Endothelial cell of umbilical vein (primary cell): ENCODE measurements at regions not wholly inside any gene's neighbourhood (a gene's known extent, or its start where the extent isn't known, plus 50 kb on each side); places are given as distances from the start of the nearest gene placed in this dataset.

ENCODE experiments used
- BruUV-seq: library from RNA; stranded (reverse); fragments of 400-500 nt; replicated peaks from 2 replicates; lab custom pipeline; 2021; lab: Mats Ljungman, UMichigan
- CTCF ChIA-PET: fragments of 300-600, 350-600 bp; sonication (Branson Sonifier 250); formaldehyde crosslinking; loops from one replicate; lab custom pipeline; 2021; ENCODE audit warnings: antibody characterized with exemption, inconsistent platforms; lab: Charles Lee
- POLR2A ChIA-PET: fragments of 300-600, 350-600 bp; sonication (Branson Sonifier 250); formaldehyde crosslinking; loops from one replicate; lab custom pipeline; 2021; ENCODE audit warnings: antibody characterized with exemption, inconsistent platforms; lab: Charles Lee
- DNase-seq: peaks from one replicate; pipeline ENCODE4 v3.0.0-alpha.2; 2011; ENCODE audit warnings: low read depth, low spot score
- FAIRE-seq: peaks from 2 replicates; lab custom pipeline; 2011; peaks lifted over from hg19 to GRCh38; lab: Jason Lieb, UNC
- H2AFZ ChIP-seq: 2 replicates; pipeline ENCODE4 v1.6.0; 2012; ENCODE audit warnings: low read depth, low read length, control low read depth, inconsistent platforms
- H3K27ac ChIP-seq: 2 replicates; pipeline ENCODE4 v1.5.1; 2011; ENCODE audit warnings: low read depth, mild to moderate bottlenecking, control low read depth, low read length, moderate library complexity; ENCODE audit not compliant: insufficient read depth
- H3K27me3 ChIP-seq, 2 experiments: 2 replicates each; pipeline versions ENCODE4 v1.6.0 to v1.6.1; 2011; ENCODE audit warnings: low read length in 2 of 2, mixed read lengths in 1 of 2; ENCODE audit not compliant: control insufficient read depth in 2 of 2, insufficient read depth in 2 of 2
- H3K36me3 ChIP-seq, 2 experiments: 2 replicates in 1 of 2; 3 replicates in 1 of 2; pipeline ENCODE4 v1.5.1; 2011; ENCODE audit warnings: low read length in 2 of 2, mild to moderate bottlenecking in 1 of 2, moderate library complexity in 1 of 2; ENCODE audit not compliant: control insufficient read depth in 2 of 2, insufficient read depth in 2 of 2; ENCODE audit errors: extremely low read depth in 1 of 2
- H3K4me1 ChIP-seq: 3 replicates; pipeline ENCODE4 v1.5.1; 2011; ENCODE audit warnings: mild to moderate bottlenecking, low read length; ENCODE audit not compliant: control insufficient read depth, insufficient read depth; ENCODE audit errors: extremely low read depth
- H3K4me2 ChIP-seq: 2 replicates; pipeline ENCODE4 v1.6.1; 2011; ENCODE audit warnings: low read length, control low read depth, mixed read lengths; ENCODE audit not compliant: insufficient read depth
- H3K4me3 ChIP-seq, 3 experiments: fragments of 200-600 bp in 1 of 3; sonication (generic), shearing (Covaris generic) in 1 of 3; replicated peaks in 1 of 3; 2 replicates each; pipeline ENCODE4 v1.5.1; 2011 to 2016; ENCODE audit warnings: control low read depth in 3 of 3, low read length in 3 of 3, mild to moderate bottlenecking in 2 of 3, inconsistent platforms in 1 of 3, low read depth in 1 of 3, moderate library complexity in 1 of 3; ENCODE audit not compliant: insufficient read depth in 1 of 3
- H3K79me2 ChIP-seq: 2 replicates; pipeline ENCODE4 v1.6.0; 2012; ENCODE audit warnings: low read length, inconsistent platforms; ENCODE audit not compliant: control insufficient read depth, insufficient read depth
- H3K9ac ChIP-seq: replicated peaks from 2 replicates; pipeline ENCODE3; 2011; ENCODE audit warnings: low read length, control low read depth; ENCODE audit not compliant: insufficient read depth; ENCODE audit errors: extremely low read depth
- H3K9me1 ChIP-seq: replicated peaks from 3 replicates; pipeline ENCODE4 v1.6.0; 2011; ENCODE audit warnings: mild to moderate bottlenecking, low read length; ENCODE audit not compliant: control insufficient read depth, insufficient read depth; ENCODE audit errors: extremely low read depth
- H3K9me3 ChIP-seq: replicated peaks from 2 replicates; pipeline ENCODE4 v1.5.1; 2012; ENCODE audit warnings: low read length, inconsistent platforms; ENCODE audit not compliant: control insufficient read depth, insufficient read depth
- H4K20me1 ChIP-seq: replicated peaks from 2 replicates; pipeline ENCODE3; 2011; ENCODE audit warnings: mild to moderate bottlenecking, low read length; ENCODE audit not compliant: control insufficient read depth, insufficient read depth; ENCODE audit errors: extremely low read depth
- CTCF ChIP-seq, 2 donors: IDR thresholded peaks; 1 replicate in 1 of 2; 2 replicates in 1 of 2; pipeline ENCODE4 v1.5.1; 2011; ENCODE audit warnings: low read length in 2 of 2, mild to moderate bottlenecking in 2 of 2, moderate library complexity in 2 of 2, control low read depth in 1 of 2, inconsistent platforms in 1 of 2, low read depth in 1 of 2; ENCODE audit not compliant: insufficient read depth in 1 of 2; ENCODE audit errors: extremely low read depth in 1 of 2
- EZH2 ChIP-seq: IDR thresholded peaks from 2 replicates; pipeline ENCODE4 v1.6.1; 2012; ENCODE audit warnings: borderline replicate concordance, low read depth, mild to moderate bottlenecking, moderate library complexity, low read length, inconsistent platforms; ENCODE audit not compliant: severe bottlenecking
- FOS ChIP-seq: IDR thresholded peaks from 2 replicates; pipeline ENCODE4 v1.6.1; 2011; ENCODE audit warnings: mild to moderate bottlenecking, low read length, moderate library complexity, borderline replicate concordance; ENCODE audit not compliant: insufficient read depth
- GATA2 ChIP-seq: IDR thresholded peaks from 2 replicates; pipeline ENCODE4 v1.7.0; 2011; ENCODE audit warnings: low read depth, mild to moderate bottlenecking, moderate library complexity, mixed read lengths, low read length; ENCODE audit not compliant: insufficient read length, insufficient read depth
- JUN ChIP-seq: IDR thresholded peaks from 2 replicates; pipeline ENCODE4 v1.6.1; 2011; ENCODE audit warnings: borderline replicate concordance, low read depth; ENCODE audit not compliant: insufficient read length, insufficient read depth
- MYC ChIP-seq: IDR thresholded peaks from one replicate; pipeline ENCODE4 v1.6.1; 2011; ENCODE audit warnings: mild to moderate bottlenecking, low read depth, low read length
- POLR2A ChIP-seq: IDR thresholded peaks from 2 replicates; pipeline ENCODE4 v1.6.1; 2012; ENCODE audit warnings: low read depth, mild to moderate bottlenecking, control low read depth, low read length
- POLR2AphosphoS5 ChIP-seq: IDR thresholded peaks from 2 replicates; pipeline ENCODE4 v1.6.1; 2012; ENCODE audit warnings: low read depth, mild to moderate bottlenecking, control low read depth, low read length, moderate library complexity; ENCODE audit not compliant: insufficient read depth
- dilution Hi-C: fragments of 300-500 bp; cut with MboI; formaldehyde crosslinking; loops from one replicate; pipeline ENCODE4 v1.15.0; 2019; ENCODE audit warnings: low sequenced_read_pairs; ENCODE audit not compliant: extremely low pct_ligation_motif_present
- intact Hi-C: fragments of 100-400 bp; cut with micrococcal nuclease; formaldehyde crosslinking; loops from one replicate; pipeline ENCODE4 v1.10.0; 2022
- TF ChIP-seq, protein P1 (sequence below): IDR thresholded peaks from 2 replicates; pipeline ENCODE4 v1.6.1; 2011; ENCODE audit not compliant: insufficient read depth, insufficient read length

DNA sequence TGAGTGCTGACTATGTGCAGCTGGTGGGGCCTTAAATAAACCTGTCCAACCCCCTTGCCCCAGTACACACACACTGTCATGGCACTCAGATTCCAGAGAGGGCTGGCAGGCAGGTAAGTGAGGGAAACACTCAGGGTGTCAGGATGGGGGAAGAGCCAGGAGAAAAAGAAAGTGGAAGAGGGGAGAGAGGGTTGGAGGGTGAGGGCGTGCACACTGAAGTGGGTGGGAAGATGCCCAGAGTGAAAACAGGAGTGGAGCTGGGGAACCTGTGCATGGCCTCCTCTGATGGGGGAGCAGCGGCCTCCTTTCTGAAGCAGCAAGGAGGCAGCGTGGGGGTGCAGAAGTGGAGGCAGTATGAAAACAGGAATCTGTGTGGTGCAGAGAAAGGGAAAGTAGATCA, 160.6 kb upstream of the JUN start:
- FAIRE-seq: no peak
- no TSS peak for BruUV-seq
- H3K79me2 ChIP-seq: no peaks in the 10 kb centered on the region

More for the DNA sequence above, 160.6 kb upstream of the JUN start:
- H3K27me3 ChIP-seq: no peaks in the 10 kb centered on the region
- DNase-seq: no peak
- POLR2A ChIA-PET: no interaction called here
- no peaks in the 10 kb centered on the region for H3K36me3 ChIP-seq
- CTCF ChIA-PET: no interaction called here
- intact Hi-C loops: no loop called here
- H3K4me1 ChIP-seq: no peaks in the 10 kb centered on the region
- dilution Hi-C loops: no loop called here
- no peak overlapping the region for H3K27ac ChIP-seq
- H3K9ac ChIP-seq: no peak overlapping the region
- TF ChIP-seq JUN (no peak), MYC (no peak), POLR2A (no peak), GATA2 (no peak), CTCF (IDR thresholded peaks at IDR 0.05; ENCODE audit: extremely low read depth in 1 of 2, insufficient read depth in 1 of 2, low read depth in 1 of 2, low read length in 2 of 2) (no peak), EZH2 (no peak), POLR2AphosphoS5 (no peak), FOS (no peak)
- TF ChIP-seq, protein P1, sequence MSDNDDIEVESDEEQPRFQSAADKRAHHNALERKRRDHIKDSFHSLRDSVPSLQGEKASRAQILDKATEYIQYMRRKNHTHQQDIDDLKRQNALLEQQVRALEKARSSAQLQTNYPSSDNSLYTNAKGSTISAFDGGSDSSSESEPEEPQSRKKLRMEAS: no peak
- no peak overlapping the region for H3K4me2 ChIP-seq
- H3K9me3 ChIP-seq: no peaks in the 10 kb centered on the region
- H3K4me3 ChIP-seq: no peak overlapping the region
- no peaks in the 10 kb centered on the region for H4K20me1 ChIP-seq
- no peaks in the 10 kb centered on the region for H3K9me1 ChIP-seq
- no peak overlapping the region for H2AFZ ChIP-seq
